ENCODE measurements at regions not wholly inside any gene's neighbourhood (a gene's known extent, or its start where the extent isn't known, plus 50 kb on each side); places are given as distances from the start of the nearest gene placed in this dataset.

DNA sequence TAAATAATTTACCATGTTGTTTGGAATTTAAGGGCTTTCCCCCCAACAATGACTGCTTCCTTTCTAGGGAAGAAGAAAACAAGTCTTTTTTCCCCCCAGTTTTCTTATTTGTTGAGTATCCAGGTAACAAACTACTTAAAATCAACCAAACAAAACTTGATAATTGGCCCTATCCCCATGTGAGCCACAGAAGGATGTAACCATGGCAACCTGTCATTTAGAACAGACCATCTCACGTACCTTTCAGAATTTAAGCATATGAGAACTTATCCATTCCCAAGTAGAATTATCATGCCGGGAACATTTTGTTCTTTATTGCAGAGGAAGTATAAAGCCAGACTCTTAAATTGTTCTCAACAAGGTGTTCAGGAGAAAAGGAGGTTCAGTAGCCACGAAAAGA is 392.3 kb downstream of the CETN3 start:
- TF ChIP-seq POLR2A (IDR thresholded peaks at IDR 0.05), result no peak
- TF ChIP-seq, protein P1, sequence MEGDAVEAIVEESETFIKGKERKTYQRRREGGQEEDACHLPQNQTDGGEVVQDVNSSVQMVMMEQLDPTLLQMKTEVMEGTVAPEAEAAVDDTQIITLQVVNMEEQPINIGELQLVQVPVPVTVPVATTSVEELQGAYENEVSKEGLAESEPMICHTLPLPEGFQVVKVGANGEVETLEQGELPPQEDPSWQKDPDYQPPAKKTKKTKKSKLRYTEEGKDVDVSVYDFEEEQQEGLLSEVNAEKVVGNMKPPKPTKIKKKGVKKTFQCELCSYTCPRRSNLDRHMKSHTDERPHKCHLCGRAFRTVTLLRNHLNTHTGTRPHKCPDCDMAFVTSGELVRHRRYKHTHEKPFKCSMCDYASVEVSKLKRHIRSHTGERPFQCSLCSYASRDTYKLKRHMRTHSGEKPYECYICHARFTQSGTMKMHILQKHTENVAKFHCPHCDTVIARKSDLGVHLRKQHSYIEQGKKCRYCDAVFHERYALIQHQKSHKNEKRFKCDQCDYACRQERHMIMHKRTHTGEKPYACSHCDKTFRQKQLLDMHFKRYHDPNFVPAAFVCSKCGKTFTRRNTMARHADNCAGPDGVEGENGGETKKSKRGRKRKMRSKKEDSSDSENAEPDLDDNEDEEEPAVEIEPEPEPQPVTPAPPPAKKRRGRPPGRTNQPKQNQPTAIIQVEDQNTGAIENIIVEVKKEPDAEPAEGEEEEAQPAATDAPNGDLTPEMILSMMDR (IDR thresholded peaks at IDR 0.05), result no peak
